ENCODE measurements at regions not wholly inside any gene's neighbourhood (a gene's known extent, or its start where the extent isn't known, plus 50 kb on each side); places are given as distances from the start of the nearest gene placed in this dataset.

DNA sequence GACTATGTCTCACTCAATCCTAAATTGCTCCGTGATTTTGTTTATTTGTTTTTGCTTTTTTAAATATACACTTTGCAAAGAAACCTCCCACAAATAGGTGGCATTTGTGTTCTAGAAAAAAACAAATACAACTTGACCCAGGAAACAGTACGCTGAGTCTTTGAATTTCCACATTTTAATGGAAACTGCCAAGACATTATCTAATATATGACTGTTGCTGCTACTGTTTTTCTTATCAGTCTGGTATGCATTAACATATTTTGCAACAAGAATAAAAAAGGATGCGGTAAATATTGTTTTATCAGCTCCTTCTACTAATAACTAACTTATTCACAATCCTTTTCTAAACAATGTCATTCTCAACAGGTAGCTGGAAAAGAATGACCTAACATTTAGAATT, 187.4 kb downstream of the LRIG3 start:
- Mint-ChIP-seq H3K4me3 (ENCODE audit: unreplicated experiment) (no peak overlapping the region), H3K9me3 (ENCODE audit: unreplicated experiment) (no peaks in the 10 kb centered on the region), H3K36me3 (ENCODE audit: insufficient read depth, unreplicated experiment) (no peaks in the 10 kb centered on the region), H3K27ac (ENCODE audit: unreplicated experiment) (no peak overlapping the region), H3K4me1 (ENCODE audit: low read depth, unreplicated experiment) (no peaks in the 10 kb centered on the region), H3K27me3 (ENCODE audit: insufficient read depth, unreplicated experiment) (no peaks in the 10 kb centered on the region)
- Histone ChIP-seq H3K36me3 (ENCODE audit: control insufficient read depth, insufficient read depth, low read length) (no peaks in the 10 kb centered on the region), H3K9me3 (no peaks in the 10 kb centered on the region), H3K4me3 (ENCODE audit: low read depth, low read length) (no peak overlapping the region), H3K27me3 (replicated peaks; ENCODE audit: control insufficient read depth, insufficient read depth, low read length) (no peaks in the 10 kb centered on the region), H3K4me1 (no peaks in the 10 kb centered on the region)
- DNase-seq, result no peak
- POLR2A ChIA-PET, result no interaction called here
- intact Hi-C loops (cut with micrococcal nuclease; ENCODE audit: unreplicated experiment), result no loop called here
- no TSS peak for BruUV-seq (replicated peaks)
- CTCF ChIA-PET, result no interaction called here
- TF ChIP-seq CTCF (IDR thresholded peaks at IDR 0.05; ENCODE audit: insufficient read depth in 1 of 2, low read depth in 1 of 2, low read length in 1 of 2, severe bottlenecking in 1 of 2, unreplicated experiment in 1 of 2), result no peak

DNA sequence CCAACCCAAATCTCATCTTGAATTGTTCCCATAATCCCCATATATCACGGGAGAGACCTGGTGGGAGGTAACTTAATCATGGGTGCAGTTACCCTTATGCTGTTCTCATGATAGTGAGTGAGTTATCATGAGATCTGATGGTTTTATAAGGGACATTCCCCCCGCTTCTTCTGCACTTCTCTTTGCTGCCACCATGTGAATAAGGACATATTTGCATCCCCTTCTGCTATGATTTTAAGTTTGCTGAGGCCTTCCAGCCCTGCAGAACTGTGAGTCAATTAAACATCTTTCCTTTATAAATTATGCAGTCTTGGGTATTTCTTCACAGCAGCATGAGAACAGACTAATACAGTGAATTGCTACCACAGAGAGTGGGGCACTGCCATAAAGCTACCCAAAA, 179.1 kb downstream of the LRIG3 start:
- Mint-ChIP-seq H3K9me3 (ENCODE audit: unreplicated experiment) (no peaks in the 10 kb centered on the region), H3K27me3 (ENCODE audit: insufficient read depth, unreplicated experiment) (no peaks in the 10 kb centered on the region), H3K36me3 (ENCODE audit: insufficient read depth, unreplicated experiment) (peaks cover 6% of the 10 kb centered on the region), H3K27ac (ENCODE audit: unreplicated experiment) (no peak overlapping the region), H3K4me3 (ENCODE audit: unreplicated experiment) (no peak overlapping the region), H3K4me1 (ENCODE audit: low read depth, unreplicated experiment) (no peaks in the 10 kb centered on the region)
- POLR2A ChIA-PET, result no interaction called here
- H3K9me3 ChIP-seq, result no peaks in the 10 kb centered on the region
- no peak overlapping the region for H3K4me3 ChIP-seq (ENCODE audit: low read depth, low read length)
- DNase-seq, result no peak
- CTCF ChIA-PET, result interaction anchor here (0.7 kb wide), 1 partner anchor 200 kb away, joined by 3 read pairs; no protein-coding TSS in a partner anchor
- TF ChIP-seq CTCF (IDR thresholded peaks at IDR 0.05; ENCODE audit: insufficient read depth in 1 of 2, low read depth in 1 of 2, low read length in 1 of 2, severe bottlenecking in 1 of 2, unreplicated experiment in 1 of 2), result peak in 1 of 2 experiments; percentile 11
- no TSS peak for BruUV-seq (replicated peaks)
- no peaks in the 10 kb centered on the region for H3K36me3 ChIP-seq (ENCODE audit: control insufficient read depth, insufficient read depth, low read length)
- intact Hi-C loops (cut with micrococcal nuclease; ENCODE audit: unreplicated experiment), result no loop called here
- no peaks in the 10 kb centered on the region for H3K27me3 ChIP-seq (replicated peaks; ENCODE audit: control insufficient read depth, insufficient read depth, low read length)
- no peaks in the 10 kb centered on the region for H3K4me1 ChIP-seq

DNA sequence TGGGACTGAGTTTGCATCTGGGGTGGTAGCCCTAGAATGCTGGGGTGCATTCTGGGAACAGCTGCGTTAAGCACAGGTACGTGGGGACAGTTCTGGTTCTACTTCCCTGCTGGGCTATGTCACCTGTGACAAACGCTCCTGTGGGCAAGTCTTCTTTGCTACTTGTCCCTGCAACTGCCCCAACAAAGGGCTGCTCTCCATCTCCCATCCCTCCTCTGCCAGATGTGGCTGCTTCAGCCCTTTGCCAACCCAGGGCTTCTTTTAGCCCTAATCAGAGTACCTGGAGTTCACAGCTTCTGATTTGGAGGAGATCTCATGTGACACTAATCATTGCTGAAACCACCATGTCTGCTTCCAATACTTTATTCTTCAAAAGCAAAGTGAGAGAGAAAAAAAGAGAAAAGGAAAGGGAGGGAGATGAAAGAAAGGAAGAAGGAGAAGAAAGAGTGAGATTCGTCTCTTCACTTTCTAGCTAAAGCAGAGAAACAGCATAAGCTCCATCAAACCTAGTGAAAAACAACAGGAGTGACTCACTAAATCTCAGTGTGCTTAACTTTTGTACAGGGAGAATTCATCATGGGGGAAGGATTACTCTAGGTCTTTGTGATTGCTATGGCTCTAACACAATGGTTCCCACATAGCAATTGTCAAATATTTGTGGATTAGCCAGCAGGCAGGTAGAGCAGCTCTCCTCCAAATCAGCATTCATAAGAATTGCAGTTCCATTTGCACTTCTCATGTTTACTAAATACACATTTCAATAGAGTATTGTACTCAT, 174.8 kb downstream of the LRIG3 start:
- ChIA-PET POLR2A (no interaction called here), CTCF (no interaction called here)
- H3K4me1 ChIP-seq, result no peaks in the 10 kb centered on the region
- Mint-ChIP-seq H3K4me3 (ENCODE audit: unreplicated experiment) (no peak overlapping the region), H3K9me3 (ENCODE audit: unreplicated experiment) (peaks cover 9% of the 10 kb centered on the region), H3K27me3 (ENCODE audit: insufficient read depth, unreplicated experiment) (no peaks in the 10 kb centered on the region), H3K4me1 (ENCODE audit: low read depth, unreplicated experiment) (peaks cover 7% of the 10 kb centered on the region), H3K36me3 (ENCODE audit: insufficient read depth, unreplicated experiment) (peaks cover 6% of the 10 kb centered on the region), H3K27ac (ENCODE audit: unreplicated experiment) (no peak overlapping the region)
- no peak overlapping the region for H3K4me3 ChIP-seq (ENCODE audit: low read depth, low read length)
- DNase-seq, result no peak
- intact Hi-C loops (cut with micrococcal nuclease; ENCODE audit: unreplicated experiment), result no loop called here
- H3K36me3 ChIP-seq (ENCODE audit: control insufficient read depth, insufficient read depth, low read length), result no peaks in the 10 kb centered on the region
- no peak for TF ChIP-seq CTCF (IDR thresholded peaks at IDR 0.05; ENCODE audit: insufficient read depth in 1 of 2, low read depth in 1 of 2, low read length in 1 of 2, severe bottlenecking in 1 of 2, unreplicated experiment in 1 of 2)
- H3K9me3 ChIP-seq, result no peaks in the 10 kb centered on the region
- no TSS peak for BruUV-seq (replicated peaks)
- H3K27me3 ChIP-seq (replicated peaks; ENCODE audit: control insufficient read depth, insufficient read depth, low read length), result no peaks in the 10 kb centered on the region
